OCI-LY1 (cell line): ENCODE measurements at regions not wholly inside any gene's neighbourhood (a gene's known extent, or its start where the extent isn't known, plus 50 kb on each side); places are given as distances from the start of the nearest gene placed in this dataset.
"Not testable (repeated sequence)": the region's sequence is repeated elsewhere in the genome, so short reads cannot be mapped to it uniquely, and the experiment has no call there.

Experiments used
- CTCF ChIP-seq: fragments of 200-600 bp; sonication (generic), shearing (Covaris generic); IDR thresholded peaks from 2 replicates; pipeline ENCODE4 v1.5.1; 2017; ENCODE audit warnings: mild to moderate bottlenecking, antibody characterized with exemption, low read length, moderate library complexity, mixed read lengths
- EZH2 ChIP-seq: fragments of 200-600 bp; sonication (generic), shearing (Covaris generic); IDR thresholded peaks from 2 replicates; pipeline ENCODE4 v1.8.0; 2017; ENCODE audit warnings: borderline replicate concordance, mixed run types, mild to moderate bottlenecking, antibody characterized with exemption, low read length, moderate library complexity, mixed read lengths

- TF ChIP-seq CTCF, EZH2: not testable (repeated sequence)
Observed at GRCh38 chr4:116619508-116619907, 465.9 kb downstream of the TRAM1L1 start.
